Esophagus muscularis mucosa (tissue), 3 donors: ENCODE measurements at regions not wholly inside any gene's neighbourhood (a gene's known extent, or its start where the extent isn't known, plus 50 kb on each side); places are given as distances from the start of the nearest gene placed in this dataset.

Source experiments
- CTCF ChIP-seq, 3 experiments: fragments of 200-600 bp in 2 of 3; fragments of 450-650 bp in 1 of 3; sonication (generic) in 2 of 3; IDR thresholded peaks; one replicate each; pipeline ENCODE4 v1.5.1; 2017 to 2019; ENCODE audit warnings: antibody characterized with exemption in 3 of 3, mild to moderate bottlenecking in 2 of 3, moderate library complexity in 1 of 3
- POLR2A ChIP-seq: fragments of 450-650 bp; IDR thresholded peaks from one replicate; pipeline ENCODE4 v1.6.1; 2017; ENCODE audit warnings: antibody characterized with exemption, moderate library complexity, mild to moderate bottlenecking, low read depth
- POLR2AphosphoS5 ChIP-seq, 2 donors: sonication (generic); formaldehyde crosslinking; IDR thresholded peaks; one replicate each; pipeline ENCODE4 v1.6.1; 2017; ENCODE audit warnings: antibody characterized with exemption in 2 of 2

- TF ChIP-seq POLR2A (no peak), CTCF (IDR thresholded peaks at IDR 0.05) (no peak), POLR2AphosphoS5 (IDR thresholded peaks at IDR 0.05) (no peak)
Measured at GRCh38 chr6:12530345-12530744, 186.2 kb upstream of the PHACTR1 start.
